HEK293 (cell line): ENCODE measurements at regions not wholly inside any gene's neighbourhood (a gene's known extent, or its start where the extent isn't known, plus 50 kb on each side); places are given as distances from the start of the nearest gene placed in this dataset.

Experiments
- CTCF ChIA-PET: fragments of 350-600 bp; formaldehyde crosslinking; extraction: SDS; loops from one replicate; lab custom pipeline; 2021; ENCODE audit warnings: antibody characterized with exemption; lab: Yijun Ruan, JAX
- POLR2A ChIA-PET: fragments of 300-600 bp; formaldehyde crosslinking; extraction: SDS; loops from one replicate; lab custom pipeline; 2020; ENCODE audit warnings: antibody characterized with exemption, inconsistent platforms; lab: Yijun Ruan, JAX
- H3K27ac ChIP-seq: fragments of 200-500 bp; sonication (Bioruptor generic); 2 replicates; pipeline ENCODE4 v1.5.1; 2014; ENCODE audit warnings: low read depth, low read length, control low read depth, inconsistent platforms; ENCODE audit errors: extremely low read depth
- H3K36me3 ChIP-seq, 2 experiments: fragments of 200-500 bp in 1 of 2; sonication (Bioruptor generic) in 1 of 2; 1 replicate in 1 of 2; 2 replicates in 1 of 2; pipeline ENCODE4 v1.5.1; 2014 to 2017; ENCODE audit warnings: inconsistent platforms in 2 of 2, low read length in 2 of 2; ENCODE audit not compliant: control insufficient read depth in 2 of 2, insufficient read depth in 1 of 2
- H3K4me1 ChIP-seq: fragments of 200-500 bp; sonication (Bioruptor generic); 2 replicates; pipeline ENCODE4 v1.5.1; 2014; ENCODE audit warnings: mild to moderate bottlenecking, low read length, inconsistent platforms; ENCODE audit not compliant: control insufficient read depth, insufficient read depth
- H3K4me3 ChIP-seq: 2 replicates; pipeline ENCODE4 v1.5.1; 2011; ENCODE audit warnings: low read depth, mild to moderate bottlenecking, control low read depth, low read length, moderate library complexity
- H3K9me3 ChIP-seq: fragments of 200-500 bp; sonication (Bioruptor generic); 2 replicates; pipeline ENCODE4 v1.5.1; 2014; ENCODE audit warnings: low read depth, low read length, inconsistent platforms; ENCODE audit not compliant: control insufficient read depth, insufficient read depth
- KLF1 ChIP-seq: fragments of 450-650 bp; formaldehyde crosslinking; IDR thresholded peaks from 2 replicates; pipeline ENCODE4 v1.5.1; 2016; ENCODE audit warnings: missing biosample characterization, missing genetic modification characterization
- SP3 ChIP-seq: fragments of 450-650 bp; formaldehyde crosslinking; IDR thresholded peaks from 2 replicates; pipeline ENCODE4 v1.5.1; 2016; ENCODE audit warnings: missing biosample characterization, missing genetic modification characterization
- ZNF10 ChIP-seq: fragments of 450-650 bp; formaldehyde crosslinking; IDR thresholded peaks from 2 replicates; pipeline ENCODE4 v1.5.1; 2017; ENCODE audit warnings: missing biosample characterization, missing genetic modification characterization
- ZNF16 ChIP-seq: fragments of 450-650 bp; formaldehyde crosslinking; IDR thresholded peaks from 2 replicates; pipeline ENCODE4 v1.5.1; 2016; ENCODE audit warnings: low read depth, missing biosample characterization, missing genetic modification characterization
- ZNF214 ChIP-seq: fragments of 450-650 bp; formaldehyde crosslinking; IDR thresholded peaks from 2 replicates; pipeline ENCODE4 v1.5.1; 2017; ENCODE audit warnings: missing biosample characterization, mild to moderate bottlenecking, missing genetic modification characterization, borderline replicate concordance
- ZNF292 ChIP-seq: fragments of 450-650 bp; formaldehyde crosslinking; IDR thresholded peaks from 2 replicates; pipeline ENCODE4 v1.5.1; 2016; ENCODE audit warnings: low read depth, missing biosample characterization, missing genetic modification characterization, borderline replicate concordance
- ZNF354C ChIP-seq: fragments of 450-650 bp; formaldehyde crosslinking; IDR thresholded peaks from 2 replicates; pipeline ENCODE4 v1.5.1; 2016; ENCODE audit warnings: missing biosample characterization, missing genetic modification characterization, low read depth, borderline replicate concordance
- ZNF544 ChIP-seq: fragments of 450-650 bp; formaldehyde crosslinking; IDR thresholded peaks from 2 replicates; pipeline ENCODE4 v1.5.0; 2017; ENCODE audit warnings: missing biosample characterization, missing genetic modification characterization
- ZNF548 ChIP-seq: fragments of 450-650 bp; formaldehyde crosslinking; IDR thresholded peaks from 2 replicates; pipeline ENCODE4 v1.5.1; 2016; ENCODE audit warnings: missing biosample characterization, missing genetic modification characterization
- ZNF623 ChIP-seq: fragments of 450-650 bp; formaldehyde crosslinking; IDR thresholded peaks from 2 replicates; pipeline ENCODE4 v1.5.1; 2016; ENCODE audit warnings: missing biosample characterization, missing genetic modification characterization
- ZNF629 ChIP-seq: fragments of 450-650 bp; formaldehyde crosslinking; IDR thresholded peaks from 2 replicates; pipeline ENCODE4 v1.5.1; 2017; ENCODE audit warnings: missing biosample characterization, missing genetic modification characterization
- ZNF843 ChIP-seq: fragments of 450-650 bp; formaldehyde crosslinking; IDR thresholded peaks from 2 replicates; pipeline ENCODE4 v1.5.1; 2016; ENCODE audit warnings: missing biosample characterization, missing genetic modification characterization
- TF ChIP-seq, protein P1 (sequence below): fragments of 450-650 bp; formaldehyde crosslinking; IDR thresholded peaks from 2 replicates; pipeline ENCODE4 v1.5.1; 2017; ENCODE audit warnings: missing biosample characterization, missing genetic modification characterization
- TF ChIP-seq, protein P2 (sequence below): fragments of 450-650 bp; formaldehyde crosslinking; IDR thresholded peaks from 2 replicates; pipeline ENCODE4 v1.5.1; 2016; ENCODE audit warnings: missing biosample characterization, missing genetic modification characterization
- TF ChIP-seq, protein P3 (sequence below): fragments of 450-650 bp; formaldehyde crosslinking; IDR thresholded peaks from 2 replicates; pipeline ENCODE4 v1.5.1; 2017; ENCODE audit warnings: missing biosample characterization, missing genetic modification characterization
- TF ChIP-seq, protein P4 (sequence below): fragments of 450-650 bp; formaldehyde crosslinking; IDR thresholded peaks from 2 replicates; pipeline ENCODE4 v1.5.1; 2016; ENCODE audit warnings: missing biosample characterization, missing genetic modification characterization
- TF ChIP-seq, protein P5 (sequence below): fragments of 450-650 bp; formaldehyde crosslinking; IDR thresholded peaks from 2 replicates; pipeline ENCODE4 v1.5.1; 2016; ENCODE audit warnings: missing biosample characterization, missing genetic modification characterization
- TF ChIP-seq, protein P6 (sequence below): fragments of 450-650 bp; formaldehyde crosslinking; IDR thresholded peaks from 2 replicates; pipeline ENCODE4 v1.5.1; 2016; ENCODE audit warnings: missing biosample characterization, missing genetic modification characterization
- TF ChIP-seq, protein P7 (sequence below): fragments of 450-650 bp; IDR thresholded peaks from 2 replicates; pipeline ENCODE4 v1.5.1; 2018; ENCODE audit warnings: missing biosample characterization, missing genetic modification characterization

DNA sequence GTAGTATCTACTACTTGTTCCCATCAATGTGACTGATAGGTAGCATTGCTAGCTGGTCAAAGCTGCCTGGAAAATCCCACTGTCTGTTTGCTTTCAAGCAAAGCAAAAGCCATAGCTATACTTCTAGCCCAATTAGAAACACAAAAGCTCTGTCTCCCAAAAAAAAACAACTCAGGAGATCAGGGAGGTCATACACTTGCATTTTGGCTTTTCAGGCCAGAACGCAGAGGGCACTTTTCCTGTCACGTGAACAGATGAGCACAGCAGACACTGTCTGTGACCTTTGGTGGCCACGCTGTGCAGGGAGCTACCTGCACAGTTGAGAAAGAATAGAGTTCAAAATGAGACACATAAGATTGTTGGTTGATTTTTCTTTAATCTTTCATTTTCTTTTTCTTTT, 441.7 kb upstream of the PDZRN3 start:
- no peaks in the 10 kb centered on the region for H3K36me3 ChIP-seq
- H3K27ac ChIP-seq = no peak overlapping the region
- H3K4me3 ChIP-seq = no peak overlapping the region
- ChIA-PET POLR2A (no interaction called here), CTCF (no interaction called here)
- TF ChIP-seq ZNF544 (tag by site-specific recombination) (no peak), ZNF10 (tag by site-specific recombination) (no peak), ZNF16 (tag by site-specific recombination) (no peak), ZNF629 (tag by site-specific recombination) (no peak), ZNF214 (no peak), ZNF623 (no peak), ZNF292 (tag by site-specific recombination) (no peak)
- H3K9me3 ChIP-seq = no peaks in the 10 kb centered on the region
- no peaks in the 10 kb centered on the region for H3K4me1 ChIP-seq

DNA sequence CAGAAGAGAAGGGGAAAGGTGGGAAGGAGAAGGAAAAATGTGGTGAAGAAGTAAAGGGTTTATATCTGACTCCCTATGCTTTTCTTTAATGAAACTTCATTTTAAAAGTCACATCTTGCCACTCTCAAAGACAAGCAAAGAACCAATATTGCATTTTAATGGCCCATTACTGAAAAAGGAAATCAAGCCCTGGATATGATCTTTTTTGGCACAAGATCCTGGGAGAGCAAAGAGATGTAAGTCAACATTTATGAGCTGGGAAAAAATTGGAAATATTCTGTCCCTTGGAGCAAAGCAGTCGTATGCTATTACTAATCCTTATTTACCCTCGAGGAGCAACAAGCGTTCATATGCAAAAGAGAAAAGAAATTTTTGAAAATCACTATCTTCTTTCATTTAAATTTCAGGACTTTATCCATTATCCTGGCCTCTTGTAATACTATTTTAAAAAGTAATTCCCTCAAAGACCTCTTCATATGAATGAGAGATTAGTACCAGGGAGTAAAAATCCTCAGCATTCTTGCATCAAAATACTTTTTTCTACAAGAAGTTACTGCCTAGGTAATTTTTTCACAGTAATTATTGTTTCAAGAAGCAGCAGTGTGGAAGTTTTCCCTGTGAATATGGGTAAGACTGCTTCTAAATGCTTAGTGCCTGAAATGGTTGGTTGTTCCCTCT, 435.3 kb upstream of the PDZRN3 start:
- CTCF ChIA-PET = no interaction called here
- Histone ChIP-seq H3K4me3 (no peak overlapping the region), H3K27ac (no peak overlapping the region), H3K4me1 (no peaks in the 10 kb centered on the region), H3K36me3 (no peaks in the 10 kb centered on the region), H3K9me3 (no peaks in the 10 kb centered on the region)
- POLR2A ChIA-PET = no interaction called here
- TF ChIP-seq, protein P1, sequence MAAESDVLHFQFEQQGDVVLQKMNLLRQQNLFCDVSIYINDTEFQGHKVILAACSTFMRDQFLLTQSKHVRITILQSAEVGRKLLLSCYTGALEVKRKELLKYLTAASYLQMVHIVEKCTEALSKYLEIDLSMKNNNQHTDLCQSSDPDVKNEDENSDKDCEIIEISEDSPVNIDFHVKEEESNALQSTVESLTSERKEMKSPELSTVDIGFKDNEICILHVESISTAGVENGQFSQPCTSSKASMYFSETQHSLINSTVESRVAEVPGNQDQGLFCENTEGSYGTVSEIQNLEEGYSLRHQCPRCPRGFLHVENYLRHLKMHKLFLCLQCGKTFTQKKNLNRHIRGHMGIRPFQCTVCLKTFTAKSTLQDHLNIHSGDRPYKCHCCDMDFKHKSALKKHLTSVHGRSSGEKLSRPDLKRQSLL (tag by site-specific recombination) = no peak
- TF ChIP-seq, protein P2, sequence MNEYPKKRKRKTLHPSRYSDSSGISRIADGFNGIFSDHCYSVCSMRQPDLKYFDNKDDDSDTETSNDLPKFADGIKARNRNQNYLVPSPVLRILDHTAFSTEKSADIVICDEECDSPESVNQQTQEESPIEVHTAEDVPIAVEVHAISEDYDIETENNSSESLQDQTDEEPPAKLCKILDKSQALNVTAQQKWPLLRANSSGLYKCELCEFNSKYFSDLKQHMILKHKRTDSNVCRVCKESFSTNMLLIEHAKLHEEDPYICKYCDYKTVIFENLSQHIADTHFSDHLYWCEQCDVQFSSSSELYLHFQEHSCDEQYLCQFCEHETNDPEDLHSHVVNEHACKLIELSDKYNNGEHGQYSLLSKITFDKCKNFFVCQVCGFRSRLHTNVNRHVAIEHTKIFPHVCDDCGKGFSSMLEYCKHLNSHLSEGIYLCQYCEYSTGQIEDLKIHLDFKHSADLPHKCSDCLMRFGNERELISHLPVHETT = no peak

DNA sequence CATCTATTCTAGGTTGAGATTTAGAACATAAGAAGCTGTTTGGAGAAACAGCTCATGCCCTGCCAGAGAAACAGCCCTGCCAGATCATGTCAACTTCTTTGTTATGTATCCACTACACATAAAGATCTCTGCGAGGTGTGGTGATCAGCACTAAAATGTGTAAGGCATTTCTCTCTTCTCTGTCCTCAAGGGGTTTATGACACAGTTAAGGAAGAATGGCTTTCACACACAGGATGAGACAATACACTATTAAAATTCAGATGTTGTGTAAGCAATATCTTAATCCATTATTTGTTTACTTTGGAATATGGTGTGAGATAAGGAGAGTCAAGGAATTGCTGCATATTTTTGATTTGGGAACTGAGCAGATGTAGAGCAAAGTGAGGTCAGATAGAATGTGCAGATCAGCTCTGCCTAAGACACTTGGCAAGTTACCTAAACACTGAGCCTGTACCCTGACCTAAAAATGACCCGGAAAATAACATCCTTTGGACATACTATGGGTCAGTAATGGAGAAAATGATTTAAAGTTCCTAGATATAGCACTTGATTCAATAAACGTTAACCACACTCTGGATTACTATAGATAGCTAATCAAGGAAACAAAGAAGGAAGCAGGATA, 434.7 kb upstream of the PDZRN3 start:
- ChIA-PET CTCF (no interaction called here), POLR2A (no interaction called here)
- no peaks in the 10 kb centered on the region for H3K4me1 ChIP-seq
- no peak overlapping the region for H3K27ac ChIP-seq
- H3K36me3 ChIP-seq = no peaks in the 10 kb centered on the region
- H3K4me3 ChIP-seq = no peak overlapping the region
- no peaks in the 10 kb centered on the region for H3K9me3 ChIP-seq
- TF ChIP-seq, protein P3, sequence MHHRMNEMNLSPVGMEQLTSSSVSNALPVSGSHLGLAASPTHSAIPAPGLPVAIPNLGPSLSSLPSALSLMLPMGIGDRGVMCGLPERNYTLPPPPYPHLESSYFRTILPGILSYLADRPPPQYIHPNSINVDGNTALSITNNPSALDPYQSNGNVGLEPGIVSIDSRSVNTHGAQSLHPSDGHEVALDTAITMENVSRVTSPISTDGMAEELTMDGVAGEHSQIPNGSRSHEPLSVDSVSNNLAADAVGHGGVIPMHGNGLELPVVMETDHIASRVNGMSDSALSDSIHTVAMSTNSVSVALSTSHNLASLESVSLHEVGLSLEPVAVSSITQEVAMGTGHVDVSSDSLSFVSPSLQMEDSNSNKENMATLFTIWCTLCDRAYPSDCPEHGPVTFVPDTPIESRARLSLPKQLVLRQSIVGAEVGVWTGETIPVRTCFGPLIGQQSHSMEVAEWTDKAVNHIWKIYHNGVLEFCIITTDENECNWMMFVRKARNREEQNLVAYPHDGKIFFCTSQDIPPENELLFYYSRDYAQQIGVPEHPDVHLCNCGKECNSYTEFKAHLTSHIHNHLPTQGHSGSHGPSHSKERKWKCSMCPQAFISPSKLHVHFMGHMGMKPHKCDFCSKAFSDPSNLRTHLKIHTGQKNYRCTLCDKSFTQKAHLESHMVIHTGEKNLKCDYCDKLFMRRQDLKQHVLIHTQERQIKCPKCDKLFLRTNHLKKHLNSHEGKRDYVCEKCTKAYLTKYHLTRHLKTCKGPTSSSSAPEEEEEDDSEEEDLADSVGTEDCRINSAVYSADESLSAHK (tag by site-specific recombination) = no peak
- TF ChIP-seq SP3 (tag by site-specific recombination) (no peak), KLF1 (no peak), ZNF548 (tag by site-specific recombination) (no peak), ZNF354C (no peak), ZNF843 (tag by site-specific recombination) (no peak)
- TF ChIP-seq, protein P4, sequence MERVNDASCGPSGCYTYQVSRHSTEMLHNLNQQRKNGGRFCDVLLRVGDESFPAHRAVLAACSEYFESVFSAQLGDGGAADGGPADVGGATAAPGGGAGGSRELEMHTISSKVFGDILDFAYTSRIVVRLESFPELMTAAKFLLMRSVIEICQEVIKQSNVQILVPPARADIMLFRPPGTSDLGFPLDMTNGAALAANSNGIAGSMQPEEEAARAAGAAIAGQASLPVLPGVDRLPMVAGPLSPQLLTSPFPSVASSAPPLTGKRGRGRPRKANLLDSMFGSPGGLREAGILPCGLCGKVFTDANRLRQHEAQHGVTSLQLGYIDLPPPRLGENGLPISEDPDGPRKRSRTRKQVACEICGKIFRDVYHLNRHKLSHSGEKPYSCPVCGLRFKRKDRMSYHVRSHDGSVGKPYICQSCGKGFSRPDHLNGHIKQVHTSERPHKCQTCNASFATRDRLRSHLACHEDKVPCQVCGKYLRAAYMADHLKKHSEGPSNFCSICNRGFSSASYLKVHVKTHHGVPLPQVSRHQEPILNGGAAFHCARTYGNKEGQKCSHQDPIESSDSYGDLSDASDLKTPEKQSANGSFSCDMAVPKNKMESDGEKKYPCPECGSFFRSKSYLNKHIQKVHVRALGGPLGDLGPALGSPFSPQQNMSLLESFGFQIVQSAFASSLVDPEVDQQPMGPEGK (tag by site-specific recombination) = no peak
- TF ChIP-seq, protein P5, sequence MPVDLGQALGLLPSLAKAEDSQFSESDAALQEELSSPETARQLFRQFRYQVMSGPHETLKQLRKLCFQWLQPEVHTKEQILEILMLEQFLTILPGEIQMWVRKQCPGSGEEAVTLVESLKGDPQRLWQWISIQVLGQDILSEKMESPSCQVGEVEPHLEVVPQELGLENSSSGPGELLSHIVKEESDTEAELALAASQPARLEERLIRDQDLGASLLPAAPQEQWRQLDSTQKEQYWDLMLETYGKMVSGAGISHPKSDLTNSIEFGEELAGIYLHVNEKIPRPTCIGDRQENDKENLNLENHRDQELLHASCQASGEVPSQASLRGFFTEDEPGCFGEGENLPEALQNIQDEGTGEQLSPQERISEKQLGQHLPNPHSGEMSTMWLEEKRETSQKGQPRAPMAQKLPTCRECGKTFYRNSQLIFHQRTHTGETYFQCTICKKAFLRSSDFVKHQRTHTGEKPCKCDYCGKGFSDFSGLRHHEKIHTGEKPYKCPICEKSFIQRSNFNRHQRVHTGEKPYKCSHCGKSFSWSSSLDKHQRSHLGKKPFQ (tag by site-specific recombination) = no peak
- TF ChIP-seq, protein P6, sequence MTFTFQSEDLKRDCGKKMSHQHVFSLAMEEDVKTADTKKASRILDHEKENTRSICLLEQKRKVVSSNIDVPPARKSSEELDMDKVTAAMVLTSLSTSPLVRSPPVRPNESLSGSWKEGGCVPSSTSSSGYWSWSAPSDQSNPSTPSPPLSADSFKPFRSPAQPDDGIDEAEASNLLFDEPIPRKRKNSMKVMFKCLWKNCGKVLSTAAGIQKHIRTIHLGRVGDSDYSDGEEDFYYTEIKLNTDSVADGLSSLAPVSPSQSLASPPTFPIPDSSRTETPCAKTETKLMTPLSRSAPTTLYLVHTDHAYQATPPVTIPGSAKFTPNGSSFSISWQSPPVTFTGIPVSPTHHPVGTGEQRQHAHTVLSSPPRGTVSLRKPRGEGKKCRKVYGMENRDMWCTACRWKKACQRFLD (tag by site-specific recombination) = no peak
- TF ChIP-seq, protein P7, sequence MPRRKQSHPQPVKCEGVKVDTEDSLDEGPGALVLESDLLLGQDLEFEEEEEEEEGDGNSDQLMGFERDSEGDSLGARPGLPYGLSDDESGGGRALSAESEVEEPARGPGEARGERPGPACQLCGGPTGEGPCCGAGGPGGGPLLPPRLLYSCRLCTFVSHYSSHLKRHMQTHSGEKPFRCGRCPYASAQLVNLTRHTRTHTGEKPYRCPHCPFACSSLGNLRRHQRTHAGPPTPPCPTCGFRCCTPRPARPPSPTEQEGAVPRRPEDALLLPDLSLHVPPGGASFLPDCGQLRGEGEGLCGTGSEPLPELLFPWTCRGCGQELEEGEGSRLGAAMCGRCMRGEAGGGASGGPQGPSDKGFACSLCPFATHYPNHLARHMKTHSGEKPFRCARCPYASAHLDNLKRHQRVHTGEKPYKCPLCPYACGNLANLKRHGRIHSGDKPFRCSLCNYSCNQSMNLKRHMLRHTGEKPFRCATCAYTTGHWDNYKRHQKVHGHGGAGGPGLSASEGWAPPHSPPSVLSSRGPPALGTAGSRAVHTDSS (tag by site-specific recombination) = no peak
